DMS 273 treated with DMSO at 0.1 percent for 48 hours (cell line): ENCODE measurements at regions not wholly inside any gene's neighbourhood (a gene's known extent, or its start where the extent isn't known, plus 50 kb on each side); places are given as distances from the start of the nearest gene placed in this dataset.

Experiments used
- DNase-seq: peaks from one replicate; lab custom pipeline; 2025; lab: John Stamatoyannopoulos, UW

DNA sequence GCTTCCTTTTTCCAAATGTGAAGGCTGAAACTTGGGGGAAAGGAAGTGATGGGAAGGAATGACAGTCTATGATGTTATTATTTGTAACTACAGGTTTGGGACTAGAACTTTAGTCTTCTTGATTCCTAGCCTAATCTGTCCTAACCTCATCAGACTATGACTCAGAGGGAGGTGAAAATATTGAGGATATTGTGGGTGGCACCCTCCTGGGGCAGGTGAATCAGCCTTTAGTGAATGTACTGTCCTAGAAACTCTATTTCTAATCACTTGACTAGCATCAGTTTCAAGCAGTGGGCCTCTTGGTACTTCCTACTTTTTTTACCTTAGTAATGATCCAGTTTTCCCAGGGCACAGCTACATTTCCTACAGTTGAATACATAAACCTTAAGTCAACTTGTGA lies 829.0 kb upstream of the API5 start:
- no peak for DNase-seq

DNA sequence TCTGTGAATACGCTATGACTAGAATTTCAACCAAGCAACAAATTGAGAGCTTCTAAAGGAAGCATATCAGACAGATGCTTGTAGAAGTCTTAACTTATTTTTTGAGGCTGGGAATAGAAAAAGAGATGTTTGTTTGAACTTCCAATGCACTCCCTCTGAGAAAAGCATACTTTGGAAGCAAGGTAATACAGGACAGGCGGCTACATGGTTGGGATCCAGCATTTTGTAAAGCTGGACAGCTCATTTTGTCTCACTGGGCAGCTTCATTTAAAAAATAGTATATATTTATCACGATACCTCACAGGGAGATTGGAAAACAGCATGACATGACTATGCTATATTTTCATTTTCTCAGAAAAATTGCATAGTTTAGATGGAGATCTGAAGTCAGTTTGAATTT lies 821.3 kb upstream of the API5 start:
- no peak for DNase-seq

GRCh38 chr11:42494459-42494858 lies 817.3 kb upstream of the API5 start:
- DNase-seq = no peak

GRCh38 chr11:42498971-42499370 lies 812.8 kb upstream of the API5 start:
- DNase-seq = no peak

DNA sequence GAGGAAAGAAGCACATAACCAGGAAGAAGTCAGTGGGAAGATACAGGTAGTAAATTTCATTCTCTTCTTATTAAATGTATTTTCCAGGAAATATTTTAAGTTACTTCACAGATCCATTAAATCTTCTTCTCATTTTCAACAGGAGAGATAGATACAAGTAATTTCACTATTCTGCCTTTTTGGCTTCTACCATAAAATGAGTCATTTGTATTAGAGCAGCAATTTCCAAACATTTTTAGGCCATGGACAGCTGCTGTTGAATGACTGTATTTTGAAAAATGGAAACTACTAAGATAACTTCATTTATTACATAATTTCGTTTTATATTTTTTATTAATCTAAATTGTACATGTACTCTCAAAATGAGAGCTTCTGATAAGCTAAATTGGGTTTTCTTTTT lies 809.6 kb upstream of the API5 start:
- DNase-seq = no peak

DNA sequence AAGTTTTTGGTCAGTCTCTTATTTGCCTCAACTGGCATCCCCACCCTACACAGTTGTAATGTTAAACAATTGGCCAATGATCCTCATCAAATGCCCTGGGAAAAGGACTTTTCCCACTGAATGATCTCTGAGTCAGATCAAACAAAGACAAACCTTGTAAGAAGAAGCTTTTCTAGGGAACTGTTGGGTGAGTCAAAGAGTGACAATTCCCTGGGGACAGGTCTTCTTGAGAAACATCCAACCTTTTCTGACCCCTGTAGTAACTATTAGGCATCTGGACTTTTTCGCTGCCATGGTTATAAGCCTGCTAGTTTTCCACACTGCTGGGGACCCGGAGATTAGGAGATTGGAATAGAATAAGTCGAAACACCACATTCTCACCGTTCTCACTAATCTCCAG lies 789.8 kb upstream of the API5 start:
- no peak for DNase-seq

- no peak for DNase-seq
Observed at GRCh38 chr11:42524534-42525227, 787.1 kb upstream of the API5 start.

GRCh38 chr11:42526426-42526825 lies 785.4 kb upstream of the API5 start:
- no peak for DNase-seq

DNA sequence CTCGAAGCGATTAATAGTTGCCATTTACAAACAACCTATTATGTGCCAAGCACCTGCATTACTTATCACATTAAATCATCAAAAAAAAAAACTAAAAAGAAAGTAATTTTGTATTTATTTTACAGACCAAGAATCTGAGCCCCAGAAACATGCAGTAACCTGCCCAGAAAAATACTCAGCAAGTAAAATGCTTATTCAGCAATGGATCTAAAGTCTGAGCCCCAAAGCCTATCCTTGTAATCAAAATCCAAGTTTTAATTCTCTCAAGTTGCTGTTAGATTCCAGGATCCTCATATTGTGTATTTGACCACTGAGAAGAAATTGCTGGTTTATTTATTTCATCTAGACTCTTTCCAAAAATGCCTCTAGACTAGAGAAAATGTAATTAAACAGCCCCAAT lies 783.3 kb upstream of the API5 start:
- no peak for DNase-seq

GRCh38 chr11:42528911-42529310 lies 782.9 kb upstream of the API5 start:
- DNase-seq = no peak

DNA sequence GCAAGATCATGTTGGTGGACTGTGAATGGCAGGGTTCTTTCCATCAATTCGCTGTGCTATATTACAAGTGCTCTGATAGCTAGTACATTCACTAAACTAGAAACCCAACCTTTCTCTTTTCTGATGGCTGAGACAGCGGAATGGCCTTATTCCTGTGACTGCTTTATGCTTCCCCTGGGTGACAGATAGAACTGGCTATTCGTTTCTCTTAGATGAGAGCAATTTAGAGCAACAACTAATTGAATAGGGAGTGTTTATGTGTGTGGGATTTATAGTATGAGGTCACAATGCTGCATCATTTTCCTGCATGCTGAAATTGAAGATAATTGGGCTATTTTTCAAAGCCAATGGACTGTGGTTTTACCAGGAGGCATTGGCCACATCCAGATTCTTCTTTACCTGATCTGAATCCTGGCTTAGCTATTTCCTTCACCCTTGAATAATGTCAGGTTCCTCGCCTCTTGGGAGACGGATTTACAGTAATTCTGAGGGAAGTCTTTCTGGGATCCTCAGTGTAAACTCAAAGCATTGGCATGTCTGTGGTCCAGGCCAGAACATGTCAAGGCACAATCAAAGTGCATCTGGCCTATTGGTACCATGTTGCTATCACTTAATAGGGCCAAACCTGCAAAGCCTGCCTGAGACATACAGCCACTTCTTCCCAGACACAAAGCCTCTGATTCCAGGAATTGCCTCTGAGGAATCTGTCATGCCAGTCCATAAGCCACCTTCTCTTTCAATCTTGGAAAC lies 775.0 kb upstream of the API5 start:
- no peak for DNase-seq

DNA sequence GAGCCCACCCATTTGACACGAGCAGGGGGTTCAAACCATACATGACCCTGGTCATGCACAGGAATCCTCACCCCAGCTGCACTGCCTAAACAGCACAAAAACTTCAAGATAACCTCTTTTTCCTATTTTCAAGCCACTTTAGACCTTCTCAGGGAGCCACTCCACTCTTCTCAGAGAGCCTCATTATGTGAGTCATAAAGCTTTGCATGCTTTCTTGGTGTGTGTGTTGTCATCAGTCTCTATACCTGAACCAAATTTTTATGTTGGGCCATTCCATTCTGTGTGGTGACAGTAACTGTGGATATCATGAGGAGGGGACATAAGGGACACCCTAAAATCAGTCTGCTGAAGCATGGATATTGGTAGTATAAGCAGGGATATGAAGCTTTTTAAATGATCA lies 769.5 kb upstream of the API5 start:
- DNase-seq = no peak

DNA sequence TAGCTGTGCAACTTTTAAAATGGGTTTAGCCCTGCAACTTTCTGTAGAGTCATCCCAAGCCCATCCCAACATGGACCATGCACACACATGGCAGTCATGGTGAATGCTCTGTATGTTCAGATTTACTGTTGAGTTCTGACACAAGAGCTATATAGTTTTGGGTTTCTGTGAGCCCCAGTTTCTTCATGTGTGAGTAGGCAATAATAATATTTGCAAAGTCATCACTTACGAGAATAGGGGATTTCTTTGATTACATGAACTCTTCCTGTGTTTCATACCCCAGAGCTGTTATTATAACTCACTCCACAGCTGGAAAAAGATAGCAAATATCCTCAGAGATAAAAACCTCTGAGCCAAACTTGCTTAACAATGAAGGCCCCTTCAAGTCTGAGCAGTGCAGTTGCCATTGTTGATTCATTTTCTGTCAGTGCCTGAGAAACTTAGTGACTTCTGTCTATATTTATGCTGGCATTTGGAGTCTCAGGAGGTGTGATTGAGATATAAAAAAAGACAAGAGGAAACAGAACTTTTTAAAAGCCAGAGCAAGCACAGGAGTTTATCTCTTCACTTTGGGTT lies 767.9 kb upstream of the API5 start:
- DNase-seq = no peak

GRCh38 chr11:42544726-42545125 lies 767.1 kb upstream of the API5 start:
- no peak for DNase-seq

GRCh38 chr11:42545954-42546353 lies 765.8 kb upstream of the API5 start:
- no peak for DNase-seq

DNA sequence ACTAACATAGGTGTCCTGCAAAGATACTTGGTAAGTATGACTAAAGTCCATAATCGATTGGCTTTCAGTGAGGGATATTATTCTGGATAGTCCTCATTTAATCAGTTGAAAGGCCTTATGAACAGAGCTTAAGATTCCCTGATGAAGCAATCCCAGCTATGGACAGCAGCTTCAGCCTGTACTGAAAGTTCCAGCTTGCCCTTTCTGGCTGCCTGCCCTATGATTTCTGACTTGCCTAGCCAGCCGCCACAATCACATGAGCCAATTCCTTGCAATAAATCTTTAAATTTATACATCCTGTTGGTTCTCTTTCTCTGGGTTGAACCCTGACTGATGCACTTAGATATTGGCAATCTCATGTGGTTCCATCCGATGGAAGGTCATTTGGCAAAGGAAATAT lies 759.0 kb upstream of the API5 start:
- DNase-seq = no peak

DNA sequence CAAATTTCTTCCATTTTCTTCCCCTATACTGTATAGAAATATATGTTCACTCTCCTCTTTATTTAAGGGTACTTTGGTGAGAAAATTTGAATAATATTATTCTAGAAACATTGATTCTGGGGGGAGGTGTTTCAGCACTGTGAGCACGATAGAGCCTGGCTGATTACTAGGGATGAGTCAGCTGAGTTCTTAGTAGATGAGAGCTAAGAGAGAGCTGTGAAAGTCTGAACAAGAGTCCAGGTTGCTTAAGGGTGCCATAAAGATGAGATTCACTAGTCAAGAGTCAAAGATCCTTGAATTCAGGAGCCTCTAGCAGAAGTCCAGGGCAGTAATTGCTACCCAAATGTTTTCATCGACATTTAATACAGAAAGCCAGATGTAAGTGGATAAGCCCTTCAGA lies 756.6 kb upstream of the API5 start:
- no peak for DNase-seq

- DNase-seq = peak; percentile 65
Observed at GRCh38 chr11:42571131-42571877, 740.5 kb upstream of the API5 start.

- DNase-seq = peak; percentile 20
Observed at GRCh38 chr11:42571878-42572610, 739.8 kb upstream of the API5 start.

DNA sequence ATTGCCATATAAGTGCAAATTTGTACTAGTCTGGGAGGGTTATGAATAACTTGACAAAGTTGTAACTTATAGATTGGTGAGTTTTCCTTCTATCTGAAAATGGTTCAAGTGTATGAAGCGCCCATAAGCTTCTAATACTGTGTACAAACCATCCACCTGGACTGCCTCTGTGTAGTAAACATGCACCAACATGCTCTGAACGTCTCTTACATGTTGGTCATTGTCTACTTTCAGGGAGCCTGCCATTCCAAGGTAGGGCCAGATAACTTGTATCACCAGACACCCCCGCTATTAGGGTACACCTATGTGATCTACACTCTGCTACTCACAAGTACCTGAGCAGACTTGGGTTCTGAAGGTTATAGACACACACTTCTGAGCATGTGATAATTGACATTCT lies 735.5 kb upstream of the API5 start:
- DNase-seq = no peak

- DNase-seq = no peak
Observed at GRCh38 chr11:42589286-42589685, 722.5 kb upstream of the API5 start.

- no peak for DNase-seq
Observed at GRCh38 chr11:42591841-42592240, 720.0 kb upstream of the API5 start.
